ENCODE measurements at regions not wholly inside any gene's neighbourhood (a gene's known extent, or its start where the extent isn't known, plus 50 kb on each side); places are given as distances from the start of the nearest gene placed in this dataset.

GRCh38 chr14:44412858-44413569 lies 94.1 kb downstream of the FSCB start:
- TF ChIP-seq POLR2A (IDR thresholded peaks at IDR 0.05): no peak
- TF ChIP-seq CTCF (IDR thresholded peaks at IDR 0.05): no peak
- no peak for TF ChIP-seq EP300 (IDR thresholded peaks at IDR 0.05)
